PC-9 (cell line): ENCODE measurements at regions not wholly inside any gene's neighbourhood (a gene's known extent, or its start where the extent isn't known, plus 50 kb on each side); places are given as distances from the start of the nearest gene placed in this dataset.

Source experiments
- EZH2 ChIP-seq: fragments of 200-600 bp; sonication (generic); IDR thresholded peaks from 2 replicates; pipeline ENCODE4 v1.8.0; 2017; ENCODE audit warnings: antibody characterized with exemption, low read depth
- TF ChIP-seq, protein P1 (sequence below): fragments of 200-600 bp; sonication (generic); conservative IDR thresholded peaks from 2 replicates; pipeline ENCODE4 v1.6.1; 2017; ENCODE audit warnings: mixed run types, antibody characterized with exemption, mild to moderate bottlenecking, moderate library complexity

DNA sequence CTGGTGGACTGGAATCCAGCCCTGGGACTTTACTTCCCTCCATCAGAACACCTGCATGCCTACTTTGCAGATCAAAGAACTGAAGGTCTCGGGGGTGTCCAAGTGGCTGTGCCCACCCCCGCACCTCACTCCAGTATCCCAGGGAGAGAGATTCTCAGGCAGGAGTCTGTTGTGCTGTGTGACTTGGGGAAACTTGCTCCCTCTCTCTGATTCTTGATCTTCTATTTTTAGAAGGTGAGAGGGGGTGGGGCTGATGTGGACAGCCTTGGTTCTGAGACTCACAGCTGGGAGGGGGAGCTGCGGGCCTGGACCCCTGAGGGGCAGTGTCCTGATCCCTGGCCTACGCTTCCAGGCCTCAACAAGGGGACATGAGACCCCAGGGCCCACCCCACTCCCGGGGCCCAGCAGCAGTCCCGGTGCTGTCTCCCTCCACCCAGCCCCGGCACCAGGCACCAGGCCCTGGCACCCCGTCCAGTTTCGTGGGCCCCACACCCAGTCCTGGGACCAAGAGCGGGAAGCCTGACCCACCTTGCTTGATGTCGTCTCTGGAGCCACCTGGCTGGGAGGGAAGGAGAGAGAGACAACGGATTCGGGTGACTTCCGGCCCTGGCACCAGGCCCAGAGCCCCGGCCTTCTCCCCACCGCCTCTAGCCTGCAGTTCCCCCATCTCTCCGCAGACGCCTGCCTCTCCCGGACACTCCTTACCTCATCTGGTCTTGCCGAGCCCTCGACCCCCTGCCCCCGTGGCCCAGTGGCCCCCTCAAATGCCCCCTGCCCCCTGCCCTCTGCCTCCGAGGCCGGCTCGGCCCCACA lies 74.0 kb upstream of the SPTLC1 start:
- TF ChIP-seq, protein P1, sequence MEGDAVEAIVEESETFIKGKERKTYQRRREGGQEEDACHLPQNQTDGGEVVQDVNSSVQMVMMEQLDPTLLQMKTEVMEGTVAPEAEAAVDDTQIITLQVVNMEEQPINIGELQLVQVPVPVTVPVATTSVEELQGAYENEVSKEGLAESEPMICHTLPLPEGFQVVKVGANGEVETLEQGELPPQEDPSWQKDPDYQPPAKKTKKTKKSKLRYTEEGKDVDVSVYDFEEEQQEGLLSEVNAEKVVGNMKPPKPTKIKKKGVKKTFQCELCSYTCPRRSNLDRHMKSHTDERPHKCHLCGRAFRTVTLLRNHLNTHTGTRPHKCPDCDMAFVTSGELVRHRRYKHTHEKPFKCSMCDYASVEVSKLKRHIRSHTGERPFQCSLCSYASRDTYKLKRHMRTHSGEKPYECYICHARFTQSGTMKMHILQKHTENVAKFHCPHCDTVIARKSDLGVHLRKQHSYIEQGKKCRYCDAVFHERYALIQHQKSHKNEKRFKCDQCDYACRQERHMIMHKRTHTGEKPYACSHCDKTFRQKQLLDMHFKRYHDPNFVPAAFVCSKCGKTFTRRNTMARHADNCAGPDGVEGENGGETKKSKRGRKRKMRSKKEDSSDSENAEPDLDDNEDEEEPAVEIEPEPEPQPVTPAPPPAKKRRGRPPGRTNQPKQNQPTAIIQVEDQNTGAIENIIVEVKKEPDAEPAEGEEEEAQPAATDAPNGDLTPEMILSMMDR, result no peak
- no peak for TF ChIP-seq EZH2
